Stimulated activated CD8-positive, alpha-beta memory T cell treated with anti-CD3 and anti-CD28 coated beads, Interleukin-7, amount 100 ng/mL, for 1 hour (primary cell): ENCODE measurements at regions not wholly inside any gene's neighbourhood (a gene's known extent, or its start where the extent isn't known, plus 50 kb on each side); places are given as distances from the start of the nearest gene placed in this dataset.

Experiments
- DNase-seq, 2 donors: peaks; one replicate each; pipeline ENCODE4 v3.0.0-alpha.2; 2020; ENCODE audit warnings: low read depth in 2 of 2

DNA sequence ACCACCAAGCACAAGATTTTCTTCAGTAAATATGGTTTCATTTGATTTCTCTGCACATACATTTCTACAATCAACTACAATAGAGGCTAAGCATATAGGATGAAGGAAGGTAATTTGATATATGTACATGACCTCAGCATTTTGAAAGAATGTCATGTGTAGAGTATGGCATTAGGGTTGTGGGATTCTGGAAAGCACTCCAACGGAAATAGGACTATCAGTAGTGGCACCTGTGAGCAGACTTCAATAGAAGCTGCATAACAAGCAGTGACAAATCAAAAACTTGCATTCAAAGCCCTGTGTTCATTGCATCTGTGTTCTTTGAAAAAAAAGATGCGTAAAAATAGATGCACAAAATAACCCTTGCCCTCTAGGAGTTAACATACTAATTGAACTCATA, 57.5 kb upstream of the EYA4 start:
- no peak for DNase-seq

DNA sequence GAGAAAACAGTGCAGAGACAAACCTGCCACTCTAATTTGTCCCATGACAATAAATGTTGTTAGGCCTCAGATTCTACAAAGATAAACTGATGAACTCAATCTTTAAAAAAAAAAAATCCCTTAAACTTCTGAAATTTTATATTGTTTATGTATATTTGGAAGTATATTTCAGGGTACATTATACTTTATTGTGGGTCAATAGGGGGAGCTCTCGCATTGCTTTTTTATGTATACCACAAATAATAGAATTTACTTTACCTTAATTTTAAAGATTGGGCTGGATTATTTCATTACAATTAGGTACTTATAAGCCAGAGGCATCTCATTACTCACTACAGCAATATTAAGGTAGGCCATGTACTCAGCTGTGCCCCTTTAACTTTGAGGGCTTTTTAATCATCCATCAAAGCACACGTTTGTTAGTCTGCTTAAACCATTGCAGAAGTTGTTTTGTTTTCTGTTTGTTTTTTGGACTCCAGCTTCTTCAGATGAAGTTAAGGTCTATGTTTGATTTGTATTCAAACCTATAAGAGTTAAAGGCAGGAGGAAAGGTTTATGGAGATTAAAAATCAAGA, 56.3 kb upstream of the EYA4 start:
- DNase-seq = no peak

DNA sequence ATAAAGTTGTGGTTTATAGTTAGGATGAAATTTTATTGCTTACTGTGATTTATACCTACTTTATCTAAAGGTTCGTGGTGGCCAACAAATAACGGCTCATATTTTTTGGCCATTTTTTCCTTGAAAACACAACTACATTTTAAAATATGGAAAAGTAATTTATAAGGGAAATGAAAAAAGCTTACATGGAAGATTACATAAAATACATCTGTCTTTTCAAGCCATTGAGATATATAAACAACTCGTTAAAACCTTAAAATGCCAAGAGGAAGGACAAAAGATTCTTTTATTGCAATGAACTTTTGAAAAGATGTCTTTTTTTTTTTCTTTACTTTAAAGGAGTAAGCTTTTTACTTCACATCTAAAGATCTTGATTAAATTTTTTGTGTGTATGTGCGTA, 55.4 kb upstream of the EYA4 start:
- no peak for DNase-seq

DNA sequence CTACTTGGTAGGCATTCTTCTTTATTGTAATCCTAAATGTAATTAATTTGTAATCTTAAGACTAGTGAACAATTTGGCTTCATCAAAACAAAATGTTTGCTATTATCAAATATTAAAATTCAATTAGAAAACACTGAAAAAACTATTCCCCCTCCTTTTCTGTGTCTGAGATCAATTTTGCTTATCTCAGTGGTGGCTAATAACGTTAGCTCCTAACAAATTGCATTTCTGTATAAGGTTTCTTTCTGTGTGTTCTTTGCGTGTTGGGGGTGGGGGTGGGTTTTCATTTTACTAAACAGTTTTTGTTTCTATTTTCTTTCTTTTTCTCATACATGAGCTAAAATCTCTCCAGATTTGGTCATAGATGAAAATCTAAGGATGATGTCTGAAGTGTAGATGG, 54.0 kb upstream of the EYA4 start:
- no peak for DNase-seq

DNA sequence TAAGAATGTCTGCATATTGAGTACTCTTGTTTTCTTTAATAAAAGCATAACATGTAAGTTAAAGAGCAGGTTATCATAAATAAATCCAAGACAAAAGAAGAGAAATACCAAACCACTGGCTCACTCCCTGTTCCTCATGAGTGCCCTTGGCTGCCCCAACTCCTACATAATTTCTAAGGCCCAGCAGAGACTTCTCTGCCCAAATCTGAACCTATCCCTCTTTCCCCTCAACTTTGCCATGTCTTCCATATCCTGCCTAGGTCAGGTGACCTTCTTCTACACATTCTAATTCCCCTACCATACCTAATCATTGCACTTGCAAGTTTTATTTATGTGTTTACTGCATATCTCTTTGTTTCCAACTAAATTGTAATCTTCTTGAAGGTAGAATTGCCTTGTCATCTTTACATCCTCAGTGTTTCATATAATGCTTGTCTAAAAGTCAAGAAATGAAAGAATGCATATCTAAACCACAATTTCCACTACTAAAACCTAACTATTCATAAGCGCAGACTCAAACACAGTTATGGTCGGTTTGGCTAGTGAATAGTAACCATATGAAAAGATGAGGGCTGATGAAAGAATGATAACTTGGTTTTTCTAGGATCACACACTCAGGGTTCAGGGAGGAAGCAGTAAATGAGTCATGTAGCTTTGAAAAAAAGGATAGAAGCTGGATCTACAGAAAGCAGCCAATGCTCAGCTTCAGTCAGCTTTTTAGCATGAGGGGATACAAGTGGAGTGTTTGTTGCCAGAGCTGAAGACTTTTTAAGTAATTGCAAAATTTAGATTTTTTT, 53.3 kb upstream of the EYA4 start:
- DNase-seq = no peak

DNA sequence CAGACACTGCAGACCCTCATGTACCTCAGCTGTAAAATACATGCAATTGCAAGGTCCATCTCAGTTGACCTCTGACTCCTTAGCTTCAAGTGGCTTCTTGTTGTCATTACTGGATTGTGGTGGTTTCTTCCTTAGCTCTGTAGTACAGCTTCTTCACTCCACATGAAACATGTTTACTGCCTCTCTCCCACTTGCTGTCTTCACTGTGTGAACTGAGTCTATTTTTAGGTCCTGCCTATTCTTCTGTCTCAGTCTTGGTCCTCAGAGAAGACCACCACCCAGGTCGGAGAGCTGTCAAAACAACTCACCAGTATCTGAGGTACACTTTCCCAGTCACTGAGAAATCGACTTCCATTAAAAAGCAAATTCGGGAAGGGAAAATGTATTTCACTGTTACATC, 50.2 kb upstream of the EYA4 start:
- DNase-seq = no peak

DNA sequence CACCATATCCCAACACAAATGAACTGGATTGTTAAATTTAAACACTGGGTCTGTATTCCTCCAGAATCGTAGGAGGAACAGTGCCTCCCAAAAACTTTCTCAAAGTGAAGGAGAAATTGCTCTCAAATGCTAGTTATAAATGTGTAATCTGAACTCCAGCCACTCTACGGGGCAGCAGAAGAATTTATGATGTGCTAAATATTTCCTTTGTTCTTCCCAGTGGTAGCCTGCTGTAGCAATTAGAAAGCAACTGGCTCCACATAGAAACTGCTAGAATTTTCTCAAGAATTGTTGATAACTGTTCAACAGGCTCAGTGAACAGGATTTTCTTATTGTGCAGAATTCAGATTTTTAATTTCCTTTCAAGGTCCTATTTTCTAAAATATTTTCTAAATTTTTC, 49.8 kb upstream of the EYA4 start:
- no peak for DNase-seq
